Ishikawa (cell line): ENCODE measurements at regions not wholly inside any gene's neighbourhood (a gene's known extent, or its start where the extent isn't known, plus 50 kb on each side); places are given as distances from the start of the nearest gene placed in this dataset.

Experiments used
- CEBPB ChIP-seq: IDR thresholded peaks from 2 replicates; pipeline ENCODE4 v1.6.1; 2012
- CREB1 ChIP-seq: IDR thresholded peaks from 2 replicates; pipeline ENCODE4 v1.6.1; 2012; ENCODE audit warnings: low read depth
- EGR1 ChIP-seq: IDR thresholded peaks from 2 replicates; pipeline ENCODE4 v1.6.1; 2012
- EP300 ChIP-seq: IDR thresholded peaks from 2 replicates; pipeline ENCODE4 v1.6.1; 2012; ENCODE audit warnings: borderline replicate concordance
- MAX ChIP-seq: IDR thresholded peaks from 2 replicates; pipeline ENCODE4 v1.6.1; 2012
- NFIC ChIP-seq: IDR thresholded peaks from 2 replicates; pipeline ENCODE4 v1.6.1; 2012
- RAD21 ChIP-seq: IDR thresholded peaks from 2 replicates; pipeline ENCODE4 v1.6.1; 2012; ENCODE audit warnings: low read depth
- REST ChIP-seq: IDR thresholded peaks from 2 replicates; pipeline ENCODE4 v1.6.1; 2012; ENCODE audit warnings: low read depth, mild to moderate bottlenecking
- TAF1 ChIP-seq: IDR thresholded peaks from 2 replicates; pipeline ENCODE4 v1.6.1; 2012; ENCODE audit warnings: low read depth, mild to moderate bottlenecking
- TCF12 ChIP-seq: IDR thresholded peaks from 2 replicates; pipeline ENCODE4 v1.6.1; 2012; ENCODE audit warnings: low read depth
- TEAD4 ChIP-seq: IDR thresholded peaks from 2 replicates; pipeline ENCODE4 v1.6.1; 2012
- YY1 ChIP-seq: IDR thresholded peaks from 2 replicates; pipeline ENCODE4 v1.6.1; 2012; ENCODE audit warnings: low read depth
- ZBTB7A ChIP-seq: IDR thresholded peaks from 2 replicates; pipeline ENCODE4 v1.6.1; 2012; ENCODE audit warnings: low read depth

- TF ChIP-seq MAX (no peak), REST (no peak), RAD21 (no peak), EP300 (no peak), EGR1 (no peak), TEAD4 (no peak), CREB1 (no peak), NFIC (no peak), TCF12 (no peak), YY1 (no peak), CEBPB (no peak), ZBTB7A (no peak), TAF1 (no peak)
These were observed 214.6 kb upstream of the PRDM1 start for GRCh38 chr6:105871542-105871941.
